Gastrocnemius medialis (tissue), 4 donors: ENCODE measurements at regions not wholly inside any gene's neighbourhood (a gene's known extent, or its start where the extent isn't known, plus 50 kb on each side); places are given as distances from the start of the nearest gene placed in this dataset.

Source experiments
- POLR2A ChIP-seq, 2 donors: fragments of 450-650 bp; IDR thresholded peaks; one replicate each; pipeline ENCODE4 v1.6.1; 2017; ENCODE audit warnings: antibody characterized with exemption in 2 of 2, mild to moderate bottlenecking in 2 of 2, moderate library complexity in 2 of 2
- TF ChIP-seq, protein P1 (sequence below), 5 experiments: fragments of 450-650 bp in 3 of 5; fragments of 200-600 bp in 2 of 5; sonication (generic) in 2 of 5; IDR thresholded peaks in 4 of 5; conservative IDR thresholded peaks in 1 of 5; 1 replicate in 4 of 5; 2 replicates in 1 of 5; pipeline ENCODE4 v1.5.1; 2016 to 2019; ENCODE audit warnings: antibody characterized with exemption in 5 of 5, mild to moderate bottlenecking in 3 of 5, moderate library complexity in 3 of 5

DNA sequence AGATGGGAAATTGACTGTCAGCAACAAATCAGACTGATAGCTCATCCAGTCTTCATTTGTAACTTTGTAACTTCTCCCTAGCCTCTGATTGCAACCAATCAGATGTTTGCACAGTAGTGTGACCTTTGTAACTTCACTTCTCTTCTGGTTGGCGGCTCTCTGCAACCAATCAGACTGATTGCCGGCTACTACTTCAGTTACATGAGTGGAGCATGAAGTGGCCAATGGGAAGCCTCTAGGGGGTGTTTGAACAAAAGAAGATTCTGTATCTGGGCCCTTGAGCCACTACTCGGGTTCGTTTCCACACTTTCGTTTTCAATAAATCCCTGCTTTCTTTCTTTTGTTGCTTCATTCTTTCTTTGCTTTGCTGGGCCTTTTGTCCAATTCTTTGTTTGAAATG, 1285.8 kb downstream of the TECRL start:
- TF ChIP-seq, protein P1, sequence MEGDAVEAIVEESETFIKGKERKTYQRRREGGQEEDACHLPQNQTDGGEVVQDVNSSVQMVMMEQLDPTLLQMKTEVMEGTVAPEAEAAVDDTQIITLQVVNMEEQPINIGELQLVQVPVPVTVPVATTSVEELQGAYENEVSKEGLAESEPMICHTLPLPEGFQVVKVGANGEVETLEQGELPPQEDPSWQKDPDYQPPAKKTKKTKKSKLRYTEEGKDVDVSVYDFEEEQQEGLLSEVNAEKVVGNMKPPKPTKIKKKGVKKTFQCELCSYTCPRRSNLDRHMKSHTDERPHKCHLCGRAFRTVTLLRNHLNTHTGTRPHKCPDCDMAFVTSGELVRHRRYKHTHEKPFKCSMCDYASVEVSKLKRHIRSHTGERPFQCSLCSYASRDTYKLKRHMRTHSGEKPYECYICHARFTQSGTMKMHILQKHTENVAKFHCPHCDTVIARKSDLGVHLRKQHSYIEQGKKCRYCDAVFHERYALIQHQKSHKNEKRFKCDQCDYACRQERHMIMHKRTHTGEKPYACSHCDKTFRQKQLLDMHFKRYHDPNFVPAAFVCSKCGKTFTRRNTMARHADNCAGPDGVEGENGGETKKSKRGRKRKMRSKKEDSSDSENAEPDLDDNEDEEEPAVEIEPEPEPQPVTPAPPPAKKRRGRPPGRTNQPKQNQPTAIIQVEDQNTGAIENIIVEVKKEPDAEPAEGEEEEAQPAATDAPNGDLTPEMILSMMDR (IDR thresholded peaks at IDR 0.05 in 4 of 5, conservative IDR thresholded peaks at IDR 0.05 in 1 of 5): no peak
- TF ChIP-seq POLR2A (IDR thresholded peaks at IDR 0.05): no peak
